HAP-1 (cell line): ENCODE measurements at regions not wholly inside any gene's neighbourhood (a gene's known extent, or its start where the extent isn't known, plus 50 kb on each side); places are given as distances from the start of the nearest gene placed in this dataset.

Experiments used
- DNase-seq, 2 experiments: peaks; one replicate each; pipeline ENCODE4 v3.0.0-alpha.2; 2016 to 2020; ENCODE audit warnings: low spot score in 2 of 2
- H3K27me3 ChIP-seq: fragments of 250-450 bp; sonication (Bioruptor Pico); 2 replicates; pipeline ENCODE4 v1.5.1; 2020; ENCODE audit warnings: low read depth, mild to moderate bottlenecking, moderate library complexity
- H3K36me3 ChIP-seq: fragments of 250-450 bp; sonication (Bioruptor Pico); replicated peaks from 2 replicates; pipeline ENCODE4 v1.5.1; 2020; ENCODE audit warnings: mild to moderate bottlenecking
- H3K4me1 ChIP-seq: fragments of 250-450 bp; sonication (Bioruptor Pico); 2 replicates; pipeline ENCODE4 v1.5.1; 2020; ENCODE audit warnings: mild to moderate bottlenecking
- H3K4me3 ChIP-seq: fragments of 250-450 bp; sonication (Bioruptor Pico); 2 replicates; pipeline ENCODE4 v1.5.1; 2020; ENCODE audit warnings: mild to moderate bottlenecking, moderate library complexity
- H3K9me3 ChIP-seq: fragments of 250-450 bp; sonication (Bioruptor Pico); 2 replicates; pipeline ENCODE4 v1.5.1; 2020; ENCODE audit warnings: mild to moderate bottlenecking, moderate library complexity
- in situ Hi-C: fragments of 300-500 bp; cut with MboI; formaldehyde crosslinking; loops from 3 replicates; pipeline ENCODE4 v1.14.3; 2020; ENCODE audit warnings: low sequenced_read_pairs, inconsistent platforms, mixed read lengths

GRCh38 chrX:11968991-11969390 lies 169.3 kb upstream of the FRMPD4 start:
- Histone ChIP-seq H3K4me3 (no peak overlapping the region), H3K9me3 (no peaks in the 10 kb centered on the region), H3K27me3 (no peaks in the 10 kb centered on the region), H3K4me1 (no peaks in the 10 kb centered on the region), H3K36me3 (no peaks in the 10 kb centered on the region)
- in situ Hi-C loops, result no loop called here
- DNase-seq, result no peak

- H3K9me3 ChIP-seq, result no peaks in the 10 kb centered on the region
- H3K36me3 ChIP-seq, result no peaks in the 10 kb centered on the region
- H3K4me1 ChIP-seq, result no peaks in the 10 kb centered on the region
- peaks cover 2% of the 10 kb centered on the region; the same call in 1 of the 2 replicates for H3K27me3 ChIP-seq
- no peak for DNase-seq
- no peak overlapping the region for H3K4me3 ChIP-seq
- in situ Hi-C loops, result no loop called here
These were observed 167.5 kb upstream of the FRMPD4 start for GRCh38 chrX:11970578-11971359.

GRCh38 chrX:11976663-11977062 lies 161.6 kb upstream of the FRMPD4 start:
- H3K4me1 ChIP-seq, result no peaks in the 10 kb centered on the region
- in situ Hi-C loops, result no loop called here
- H3K4me3 ChIP-seq, result no peak overlapping the region
- H3K27me3 ChIP-seq, result peaks cover 13% of the 10 kb centered on the region
- no peaks in the 10 kb centered on the region for H3K36me3 ChIP-seq
- DNase-seq, result no peak
- H3K9me3 ChIP-seq, result no peaks in the 10 kb centered on the region

GRCh38 chrX:11992271-11992670 lies 146.0 kb upstream of the FRMPD4 start:
- DNase-seq, result no peak
- Histone ChIP-seq H3K27me3 (no peaks in the 10 kb centered on the region), H3K36me3 (no peaks in the 10 kb centered on the region), H3K4me1 (no peaks in the 10 kb centered on the region; the same call in 1 of the 2 replicates), H3K9me3 (no peaks in the 10 kb centered on the region), H3K4me3 (no peak overlapping the region)
- in situ Hi-C loops, result no loop called here

GRCh38 chrX:11995146-11995545 lies 143.1 kb upstream of the FRMPD4 start:
- no peaks in the 10 kb centered on the region for H3K9me3 ChIP-seq
- no peak overlapping the region for H3K4me3 ChIP-seq
- H3K36me3 ChIP-seq, result no peaks in the 10 kb centered on the region
- no peaks in the 10 kb centered on the region for H3K4me1 ChIP-seq
- no peak for DNase-seq
- H3K27me3 ChIP-seq, result no peaks in the 10 kb centered on the region; the same call in 1 of the 2 replicates
- in situ Hi-C loops, result no loop called here

GRCh38 chrX:11996810-11997209 lies 141.5 kb upstream of the FRMPD4 start:
- Histone ChIP-seq H3K36me3 (no peaks in the 10 kb centered on the region), H3K9me3 (no peaks in the 10 kb centered on the region), H3K27me3 (no peaks in the 10 kb centered on the region; the same call in 1 of the 2 replicates), H3K4me1 (no peaks in the 10 kb centered on the region), H3K4me3 (no peak overlapping the region)
- in situ Hi-C loops, result no loop called here
- DNase-seq, result no peak

GRCh38 chrX:11998944-11999343 lies 139.3 kb upstream of the FRMPD4 start:
- Histone ChIP-seq H3K4me3 (no peak overlapping the region), H3K27me3 (no peaks in the 10 kb centered on the region; the same call in 1 of the 2 replicates)

GRCh38 chrX:12002876-12003275 lies 135.4 kb upstream of the FRMPD4 start:
- no peaks in the 10 kb centered on the region for H3K9me3 ChIP-seq
- H3K4me3 ChIP-seq, result no peak overlapping the region
- H3K36me3 ChIP-seq, result no peaks in the 10 kb centered on the region
- H3K4me1 ChIP-seq, result no peaks in the 10 kb centered on the region
- DNase-seq, result no peak
- in situ Hi-C loops, result no loop called here
- no peaks in the 10 kb centered on the region; the same call in 1 of the 2 replicates for H3K27me3 ChIP-seq

More at GRCh38 chrX:11998944-11999343, 139.3 kb upstream of the FRMPD4 start:
- Histone ChIP-seq H3K9me3 (no peaks in the 10 kb centered on the region), H3K4me1 (no peaks in the 10 kb centered on the region), H3K36me3 (no peaks in the 10 kb centered on the region)
- no peak for DNase-seq
- in situ Hi-C loops, result no loop called here

GRCh38 chrX:12007881-12008280 lies 130.4 kb upstream of the FRMPD4 start:
- no peak for DNase-seq
- no peak overlapping the region for H3K4me3 ChIP-seq
- H3K9me3 ChIP-seq, result no peaks in the 10 kb centered on the region
- peaks cover 4% of the 10 kb centered on the region for H3K4me1 ChIP-seq
- in situ Hi-C loops, result no loop called here
- H3K27me3 ChIP-seq, result no peaks in the 10 kb centered on the region
- H3K36me3 ChIP-seq, result no peaks in the 10 kb centered on the region

- H3K9me3 ChIP-seq, result no peaks in the 10 kb centered on the region
- in situ Hi-C loops, result no loop called here
- H3K4me1 ChIP-seq, result peaks cover 4% of the 10 kb centered on the region
These were observed 127.8 kb upstream of the FRMPD4 start for GRCh38 chrX:12010436-12010835.

GRCh38 chrX:12011075-12011474 lies 127.2 kb upstream of the FRMPD4 start:
- no peak for DNase-seq
- Histone ChIP-seq H3K27me3 (no peaks in the 10 kb centered on the region), H3K4me1 (peaks cover 4% of the 10 kb centered on the region), H3K9me3 (no peaks in the 10 kb centered on the region), H3K36me3 (no peaks in the 10 kb centered on the region), H3K4me3 (no peak overlapping the region)
- in situ Hi-C loops, result no loop called here

More at GRCh38 chrX:12010436-12010835, 127.8 kb upstream of the FRMPD4 start:
- H3K36me3 ChIP-seq, result no peaks in the 10 kb centered on the region
- DNase-seq, result no peak
- H3K4me3 ChIP-seq, result no peak overlapping the region
- H3K27me3 ChIP-seq, result no peaks in the 10 kb centered on the region

GRCh38 chrX:12013211-12013618 lies 125.1 kb upstream of the FRMPD4 start:
- no peaks in the 10 kb centered on the region for H3K27me3 ChIP-seq
- H3K4me1 ChIP-seq, result peaks cover 4% of the 10 kb centered on the region
- DNase-seq, result peak; percentile 32 to 77
- no peaks in the 10 kb centered on the region for H3K36me3 ChIP-seq
- in situ Hi-C loops, result no loop called here
- H3K4me3 ChIP-seq, result no peak overlapping the region
- no peaks in the 10 kb centered on the region for H3K9me3 ChIP-seq

GRCh38 chrX:12021698-12022097 lies 116.6 kb upstream of the FRMPD4 start:
- Histone ChIP-seq H3K9me3 (no peaks in the 10 kb centered on the region), H3K36me3 (no peaks in the 10 kb centered on the region), H3K27me3 (no peaks in the 10 kb centered on the region), H3K4me1 (no peaks in the 10 kb centered on the region), H3K4me3 (no peak overlapping the region)
- in situ Hi-C loops, result no loop called here
- DNase-seq, result no peak

GRCh38 chrX:12026481-12026880 lies 111.8 kb upstream of the FRMPD4 start:
- Histone ChIP-seq H3K4me1 (no peaks in the 10 kb centered on the region), H3K9me3 (no peaks in the 10 kb centered on the region), H3K36me3 (no peaks in the 10 kb centered on the region), H3K27me3 (no peaks in the 10 kb centered on the region), H3K4me3 (no peak overlapping the region)
- no peak for DNase-seq
- in situ Hi-C loops, result no loop called here
